H1 (cell line): ENCODE measurements at regions not wholly inside any gene's neighbourhood (a gene's known extent, or its start where the extent isn't known, plus 50 kb on each side); places are given as distances from the start of the nearest gene placed in this dataset.

Source experiments
- JUN ChIP-seq: IDR thresholded peaks from 2 replicates; pipeline ENCODE4 v1.6.1; 2011; ENCODE audit warnings: low read depth, mild to moderate bottlenecking, improper control_type of control experiment, low read length
- SP2 ChIP-seq: IDR thresholded peaks from 2 replicates; pipeline ENCODE4 v1.6.1; 2012; ENCODE audit warnings: mild to moderate bottlenecking, low read length, inconsistent platforms
- TEAD4 ChIP-seq: IDR thresholded peaks from 2 replicates; pipeline ENCODE4 v1.6.1; 2012; ENCODE audit warnings: low read depth, low read length, inconsistent platforms, mixed read lengths

- TF ChIP-seq SP2 (no peak), TEAD4 (no peak), JUN (no peak)
Measured at GRCh38 chrX:39016556-39016955, 215.3 kb downstream of the MID1IP1 start (continued).
